Smooth muscle cell of the brain vasculature (primary cell): ENCODE measurements at regions not wholly inside any gene's neighbourhood (a gene's known extent, or its start where the extent isn't known, plus 50 kb on each side); places are given as distances from the start of the nearest gene placed in this dataset.

Source experiments
- DNase-seq: peaks from one replicate; pipeline ENCODE4 v3.0.0-alpha.2; 2012; ENCODE audit warnings: low read depth, low spot score

DNA sequence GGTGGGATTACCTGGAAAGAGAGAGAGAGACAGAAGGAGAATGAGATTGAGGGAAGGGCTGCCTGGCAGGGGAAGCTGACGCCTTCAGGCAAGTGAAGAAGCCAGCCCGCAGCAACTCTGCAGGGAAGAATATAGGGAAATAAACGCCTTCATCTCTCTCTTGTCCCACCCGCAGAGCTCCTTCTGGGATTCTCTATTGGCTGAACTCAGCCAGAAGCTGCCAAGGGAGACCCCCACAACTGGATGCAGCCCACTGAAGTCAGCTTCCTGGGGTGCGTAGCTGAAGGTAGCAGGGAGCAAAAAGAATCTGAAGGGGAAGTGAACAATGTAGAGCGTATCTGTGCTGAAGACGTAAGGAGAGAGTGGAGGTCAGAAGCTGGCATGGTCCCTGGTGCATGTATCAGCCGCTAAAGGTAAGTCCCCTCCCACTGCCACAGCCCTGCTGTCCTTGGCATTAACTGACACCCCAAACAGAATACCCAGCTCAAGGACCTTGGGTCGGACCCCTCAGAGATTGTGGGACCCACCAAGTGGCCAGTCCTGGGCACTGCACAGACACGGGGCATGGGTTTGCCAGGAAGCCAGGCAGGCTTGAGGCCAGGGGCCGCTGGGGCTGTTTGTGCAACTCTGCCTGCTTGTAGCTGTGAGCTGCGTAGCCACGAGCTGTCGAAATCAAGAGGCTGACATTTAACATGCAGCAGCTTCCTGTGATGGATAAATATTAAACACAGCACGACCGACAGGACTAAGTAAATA is 469.9 kb downstream of the MN1 start:
- peak; percentile 26 for DNase-seq

DNA sequence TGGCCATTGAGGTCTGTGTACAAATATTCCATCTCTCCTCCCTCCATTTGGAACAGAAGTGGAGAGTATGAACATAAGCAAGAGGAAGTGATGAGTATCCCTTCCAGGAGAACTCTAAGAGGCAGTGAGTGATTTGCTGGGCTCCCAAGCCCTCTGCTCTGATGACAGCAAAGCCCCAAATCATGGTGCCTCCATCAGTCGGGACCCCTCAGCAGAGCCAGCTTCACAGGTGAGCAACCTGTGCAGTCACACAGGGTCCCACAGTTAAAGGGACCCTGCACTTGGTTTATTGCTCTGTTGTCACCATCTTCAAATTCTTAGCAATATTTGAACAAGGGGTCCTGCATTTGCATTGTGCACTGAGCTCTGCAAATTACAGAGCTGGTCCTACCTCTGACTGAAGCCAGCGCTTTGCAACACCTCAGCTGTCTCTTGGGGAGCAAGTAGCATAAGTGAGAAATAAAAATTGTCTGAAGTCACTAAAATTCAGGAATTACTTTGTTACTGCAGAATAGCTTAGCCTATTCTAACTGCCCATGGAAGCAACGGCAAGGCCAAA is 466.4 kb downstream of the MN1 start:
- no peak for DNase-seq

DNA sequence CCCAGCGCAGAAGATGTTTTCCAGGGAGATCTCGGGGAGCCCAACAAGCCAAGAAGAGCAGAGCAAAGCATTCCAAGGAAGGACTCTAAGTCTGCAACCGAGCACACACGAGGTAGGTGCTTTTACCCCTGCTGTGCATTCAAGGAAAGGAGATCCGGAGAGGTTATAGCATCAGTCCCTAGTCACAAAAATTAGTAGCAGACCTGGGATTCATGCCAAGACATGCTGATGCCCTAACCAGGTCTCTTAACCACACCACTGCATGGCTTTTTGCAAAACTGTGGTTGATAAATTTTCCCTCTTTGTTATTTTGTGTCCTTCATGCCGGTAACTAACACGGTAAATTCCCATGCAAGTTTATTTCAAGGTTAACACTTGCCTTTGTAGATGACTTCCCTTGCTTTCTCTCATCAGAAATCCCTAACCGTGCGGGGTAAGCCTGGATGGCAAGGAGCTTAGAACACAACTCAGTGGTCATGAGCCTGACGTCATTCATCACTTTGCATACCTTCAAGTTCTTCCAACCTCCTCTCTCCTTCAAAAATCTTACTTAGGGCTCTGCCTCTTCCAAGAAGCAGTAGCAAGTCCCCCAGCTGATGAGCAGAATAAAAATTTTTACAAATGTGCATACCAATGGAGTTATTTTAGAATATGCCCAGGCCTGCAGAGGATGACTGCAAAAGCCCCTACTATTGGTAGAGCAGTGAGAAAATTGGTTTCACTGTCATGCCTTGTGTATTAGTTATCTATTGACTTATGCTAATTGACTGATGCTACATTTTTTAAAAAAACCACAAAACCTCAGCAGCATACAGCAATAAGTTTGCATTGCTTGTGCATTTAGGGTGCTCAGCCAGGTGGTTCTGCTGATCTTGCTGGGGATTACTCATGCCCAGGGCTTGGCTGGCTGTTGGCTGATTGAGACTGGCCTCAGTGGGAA is 465.1 kb downstream of the MN1 start:
- no peak for DNase-seq

DNA sequence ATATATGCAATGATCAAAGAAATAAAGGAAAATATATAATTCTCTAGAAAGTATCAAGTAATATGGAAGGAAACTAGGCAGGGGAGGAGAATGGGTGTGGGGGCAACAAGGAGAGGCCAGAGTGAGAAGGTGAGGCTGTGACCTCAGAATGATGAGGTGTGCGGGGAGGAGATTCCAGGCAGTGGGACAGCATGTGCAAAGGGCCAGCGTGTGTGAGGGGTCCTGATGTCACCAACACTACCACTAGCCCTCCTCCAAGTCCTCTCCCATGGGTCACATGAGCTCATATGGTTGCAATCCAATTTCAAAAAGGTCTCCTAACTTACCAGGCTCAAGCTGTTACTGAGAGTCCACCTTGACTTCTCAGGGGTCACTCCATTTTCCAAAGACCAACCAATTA is 463.9 kb downstream of the MN1 start:
- DNase-seq = no peak

DNA sequence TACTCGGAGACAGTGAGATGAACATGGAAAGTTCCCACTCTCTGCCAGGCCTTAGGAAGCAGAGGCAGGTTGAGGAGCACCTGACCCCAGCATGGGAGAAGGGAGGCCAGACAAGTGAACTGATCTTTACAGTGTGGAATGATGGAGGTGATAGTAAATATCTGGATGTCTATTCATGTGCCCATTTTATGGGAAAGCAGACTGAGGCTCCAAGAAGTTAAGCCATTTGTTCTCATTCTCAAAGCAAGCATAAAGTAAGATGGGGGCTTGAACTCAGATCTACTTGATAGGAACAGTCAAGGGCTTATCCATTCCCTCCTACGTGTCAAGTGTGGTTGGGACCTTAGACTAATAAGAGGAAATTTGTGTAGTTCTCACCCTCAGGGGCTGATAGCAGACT is 461.5 kb downstream of the MN1 start:
- DNase-seq = no peak

DNA sequence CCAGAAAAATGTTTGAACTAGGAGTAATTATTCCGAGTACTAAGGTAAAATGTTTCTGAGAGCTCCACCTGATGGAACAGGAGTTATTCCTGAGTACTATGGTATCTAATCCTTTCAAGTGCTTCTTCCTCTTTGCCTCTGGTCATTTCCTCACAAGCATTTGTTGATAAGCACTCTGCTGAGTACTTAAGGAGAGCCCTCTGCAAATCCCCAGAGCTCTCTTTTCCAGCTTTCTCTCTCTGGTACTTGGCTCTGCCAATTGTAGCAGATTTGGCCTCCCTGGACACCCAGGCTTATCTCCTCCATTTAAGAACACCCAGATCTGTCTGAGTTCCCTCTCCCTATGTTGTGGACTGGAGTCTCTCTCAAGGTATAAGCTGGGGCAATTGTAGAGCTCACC is 457.0 kb downstream of the MN1 start:
- DNase-seq = no peak

DNA sequence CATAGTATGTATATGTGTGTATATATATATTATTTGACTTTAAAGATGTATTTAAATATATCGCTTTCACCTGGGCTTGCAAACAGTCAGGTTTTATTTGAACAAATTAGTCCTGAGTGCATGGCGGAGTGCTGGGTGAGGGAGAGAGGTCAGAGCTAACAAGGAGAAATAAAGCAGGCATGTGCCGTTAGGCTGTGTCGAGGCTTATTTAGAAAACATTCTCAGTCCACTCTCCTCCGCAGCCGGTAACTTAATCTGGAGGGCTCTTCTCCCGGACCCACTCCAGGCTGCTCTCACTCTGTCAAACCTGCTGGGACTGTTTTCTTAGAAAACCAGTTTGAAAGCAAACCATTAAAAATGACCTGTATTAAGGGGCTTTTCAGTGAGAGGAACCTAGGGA is 455.9 kb downstream of the MN1 start:
- DNase-seq = no peak

DNA sequence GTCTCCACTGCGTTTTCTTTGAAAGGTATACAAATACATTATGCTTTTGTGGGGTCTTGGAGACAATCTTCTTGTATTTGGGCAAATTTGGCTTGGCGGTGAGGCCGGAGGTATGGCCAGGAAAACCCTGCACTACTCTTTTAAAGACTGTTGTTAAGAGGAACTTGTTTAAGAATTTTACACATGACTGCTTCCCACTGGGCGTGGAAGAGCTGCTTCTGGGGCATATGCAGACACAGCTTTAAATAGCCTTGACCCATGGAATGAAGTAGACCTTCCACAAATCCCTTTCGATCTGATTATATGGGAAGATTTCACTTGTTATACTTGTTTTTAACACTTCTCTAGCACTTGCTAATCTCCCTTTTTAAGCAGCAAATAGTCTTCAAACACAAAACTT is 453.6 kb downstream of the MN1 start:
- no peak for DNase-seq

DNA sequence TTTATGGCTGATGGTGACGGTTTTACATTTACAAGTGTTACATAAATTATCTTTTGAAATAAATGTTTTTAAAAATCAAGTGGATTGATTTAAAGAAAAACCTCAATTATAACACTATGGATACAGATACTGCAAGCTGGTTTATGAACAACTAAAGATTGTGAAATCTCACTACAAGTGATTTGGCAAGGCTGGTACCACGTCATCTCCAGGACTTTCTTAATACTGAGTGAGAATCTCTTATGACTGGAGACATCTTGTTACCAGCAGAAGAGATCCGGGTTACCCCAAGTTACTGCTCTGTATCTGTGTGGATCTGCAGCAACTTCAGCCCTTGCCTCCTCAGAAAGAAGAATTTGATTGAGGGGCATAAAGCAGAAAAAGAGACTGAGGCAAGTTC is 452.9 kb downstream of the MN1 start:
- DNase-seq = no peak

DNA sequence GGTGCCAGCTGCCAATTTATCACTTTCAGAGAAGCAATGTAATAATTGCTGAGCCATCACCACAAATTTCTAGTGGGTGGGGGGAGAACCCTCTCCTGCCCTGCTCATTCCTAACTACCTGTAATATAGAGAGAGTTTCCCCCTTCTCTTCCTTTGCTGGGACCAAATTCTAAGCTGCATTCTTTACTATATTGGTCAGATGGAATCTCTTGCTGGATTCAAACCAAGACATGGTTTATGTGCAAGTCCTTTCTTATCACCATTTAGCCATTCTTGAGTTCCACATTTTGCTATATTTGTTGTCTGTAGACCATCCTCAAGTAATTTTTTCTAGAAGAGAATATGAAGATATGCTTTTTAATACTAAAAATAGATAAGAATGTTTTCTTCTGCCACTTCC is 452.1 kb downstream of the MN1 start:
- DNase-seq = no peak

DNA sequence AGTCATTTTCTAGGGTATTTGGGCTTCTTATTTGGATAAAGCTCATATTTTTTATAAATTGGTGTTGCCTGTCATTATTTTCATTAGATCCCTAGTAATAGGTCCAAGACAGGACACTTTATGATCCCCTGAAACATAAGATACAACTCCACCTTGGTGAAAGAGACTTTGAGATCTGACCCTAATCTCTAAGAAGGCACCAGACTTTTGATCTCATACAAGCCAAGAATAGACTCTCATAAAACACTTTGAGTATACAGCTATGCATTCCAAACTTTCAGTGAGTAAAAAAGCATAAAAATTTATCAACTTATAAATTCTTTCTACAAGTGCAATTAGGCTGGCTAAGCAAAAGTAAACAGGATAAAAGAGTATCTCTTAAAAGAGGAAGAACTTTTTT is 451.2 kb downstream of the MN1 start:
- DNase-seq = no peak

DNA sequence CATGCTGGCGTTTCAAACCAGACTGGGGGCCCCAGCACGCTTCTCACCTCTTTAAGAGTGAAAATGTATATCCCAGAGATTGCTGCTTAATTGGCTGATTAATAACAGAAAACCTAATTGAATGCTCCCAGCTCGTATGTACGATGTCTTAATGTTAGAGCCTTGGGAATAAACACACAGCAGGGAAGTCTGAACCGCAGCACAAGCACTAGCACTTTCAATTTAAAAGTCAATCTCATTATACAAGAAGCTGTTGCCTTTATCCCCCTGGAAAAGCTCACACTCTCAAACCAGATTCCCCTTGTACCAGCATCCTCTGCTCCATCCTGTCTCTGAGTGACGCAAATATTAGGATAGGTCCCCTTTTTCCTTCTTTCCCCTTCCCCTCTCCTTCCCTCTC is 449.1 kb downstream of the MN1 start:
- DNase-seq = no peak

DNA sequence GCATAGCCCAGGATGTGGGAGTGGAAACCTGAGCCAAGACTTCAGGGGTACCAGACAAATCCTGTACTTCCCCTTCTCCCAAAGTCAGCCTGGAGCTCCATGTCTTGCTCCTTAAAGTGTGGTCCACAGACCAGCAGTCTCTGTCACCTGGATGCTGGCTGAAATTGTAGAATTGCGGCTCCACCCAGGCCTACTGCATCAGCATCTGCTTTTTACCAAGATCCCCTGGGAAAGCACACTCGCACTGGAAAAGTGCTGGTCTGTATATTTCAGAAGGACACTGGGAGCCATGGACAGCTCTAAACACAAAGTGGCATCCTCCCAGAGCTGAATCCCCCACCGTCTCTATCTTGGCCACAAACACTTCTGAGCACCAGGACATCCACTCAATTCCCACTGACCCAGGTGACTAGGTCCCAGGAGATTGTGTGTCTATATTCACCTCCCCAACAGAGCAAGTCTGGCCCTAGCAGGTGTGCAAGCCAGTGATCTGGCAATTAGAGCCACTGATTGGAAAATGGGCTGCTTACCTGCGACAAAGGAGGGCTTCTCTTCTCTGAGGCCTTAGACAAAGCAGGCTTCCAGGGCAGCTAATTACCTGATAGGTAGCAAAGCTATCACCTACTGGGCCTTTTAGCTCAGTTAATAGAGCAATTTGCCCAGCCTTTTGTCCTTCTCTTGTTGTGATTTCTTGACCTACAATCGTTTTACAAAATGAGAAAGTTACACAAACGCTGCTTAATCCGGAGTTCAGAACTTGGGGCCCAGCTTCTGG is 443.3 kb downstream of the MN1 start:
- DNase-seq = no peak

DNA sequence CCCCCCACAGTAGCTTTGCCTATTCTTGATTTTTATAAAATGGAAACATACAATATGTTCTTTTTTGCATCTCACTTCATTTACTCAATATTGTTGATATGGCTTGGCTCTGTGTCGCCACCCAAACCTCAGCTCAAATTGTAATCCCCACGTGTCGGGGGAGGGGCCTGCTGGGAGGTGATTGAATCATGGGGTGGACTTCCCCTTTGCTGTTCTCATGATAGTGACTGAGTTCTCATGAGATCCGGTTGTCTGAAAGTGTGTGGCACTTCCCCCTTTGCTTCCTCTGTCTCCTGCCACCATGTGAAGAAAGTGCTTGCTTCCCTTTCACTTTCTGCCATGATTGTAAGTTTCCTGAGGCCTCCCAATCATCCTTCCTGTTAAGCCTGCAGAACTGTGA is 431.3 kb downstream of the MN1 start:
- no peak for DNase-seq

DNA sequence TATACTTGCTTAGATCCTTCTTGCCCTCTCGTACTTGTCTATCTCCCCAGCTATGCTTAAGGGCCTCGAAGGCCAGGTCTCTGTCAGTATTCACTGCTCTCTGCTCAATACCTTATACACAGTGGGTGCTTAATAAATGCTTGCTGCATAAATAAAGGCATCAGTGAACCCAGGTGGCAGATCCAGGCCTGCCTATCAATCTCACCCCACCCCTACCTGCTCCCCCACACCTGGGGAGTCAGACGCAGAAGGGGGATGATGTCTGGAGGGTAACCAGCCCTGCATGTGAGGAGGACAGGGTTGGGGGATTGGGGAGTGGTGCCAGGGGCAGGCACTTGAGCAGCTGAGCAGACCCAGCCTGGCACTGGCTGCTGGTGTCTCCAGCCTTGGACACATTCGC is 430.6 kb downstream of the MN1 start:
- no peak for DNase-seq

DNA sequence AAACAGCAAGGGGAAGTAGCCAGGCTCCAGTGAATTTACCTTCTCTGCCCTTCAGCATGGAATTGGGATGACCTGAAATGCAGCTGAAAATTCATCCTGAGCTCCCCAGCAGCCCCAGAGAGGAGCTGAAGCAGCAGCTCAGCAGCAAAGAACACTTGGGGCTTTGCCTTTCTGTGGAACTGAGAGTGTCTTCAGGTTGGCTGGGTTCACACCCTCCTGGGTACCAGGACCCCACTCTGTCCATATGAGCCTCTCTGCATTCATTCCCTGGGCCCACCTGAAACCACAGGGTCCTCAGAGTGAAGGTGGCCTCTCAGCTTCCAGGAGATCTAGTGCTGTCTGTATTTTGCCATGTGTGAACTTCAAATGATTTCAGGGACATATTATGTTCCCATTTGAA is 429.2 kb downstream of the MN1 start:
- no peak for DNase-seq

DNA sequence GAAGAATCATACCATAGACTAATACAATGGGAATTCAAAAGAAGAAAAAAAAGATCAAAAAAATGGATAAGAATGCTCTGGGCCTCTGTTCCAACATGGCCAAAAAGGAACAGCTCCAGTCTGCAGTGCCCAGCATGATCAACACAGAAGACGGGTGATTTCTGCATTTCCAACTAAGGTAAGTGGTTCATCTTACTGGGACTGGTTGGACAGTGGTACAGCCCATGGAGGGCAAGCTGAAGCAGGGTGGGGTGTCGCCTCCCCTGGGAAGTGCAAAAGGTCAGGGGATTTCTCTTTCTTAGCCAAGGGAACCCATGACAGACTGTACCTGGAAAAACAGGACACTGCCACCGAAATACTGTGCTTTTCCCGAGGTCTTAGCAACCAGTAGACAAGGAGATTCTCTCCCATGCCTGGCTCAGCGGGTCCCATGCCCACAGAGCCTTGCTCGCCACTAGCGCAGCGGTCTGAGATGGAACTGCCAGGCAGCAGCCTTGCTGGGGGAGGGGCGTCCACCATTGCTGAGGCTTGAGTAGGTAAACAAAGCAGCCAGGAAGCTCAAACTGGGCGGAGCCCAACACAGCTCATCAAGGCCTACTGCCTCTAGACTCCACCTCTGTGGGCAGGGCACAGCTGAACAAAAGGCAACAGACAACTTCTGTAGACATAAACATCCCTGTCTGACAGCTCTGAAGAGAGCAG is 428.4 kb downstream of the MN1 start:
- DNase-seq = no peak

DNA sequence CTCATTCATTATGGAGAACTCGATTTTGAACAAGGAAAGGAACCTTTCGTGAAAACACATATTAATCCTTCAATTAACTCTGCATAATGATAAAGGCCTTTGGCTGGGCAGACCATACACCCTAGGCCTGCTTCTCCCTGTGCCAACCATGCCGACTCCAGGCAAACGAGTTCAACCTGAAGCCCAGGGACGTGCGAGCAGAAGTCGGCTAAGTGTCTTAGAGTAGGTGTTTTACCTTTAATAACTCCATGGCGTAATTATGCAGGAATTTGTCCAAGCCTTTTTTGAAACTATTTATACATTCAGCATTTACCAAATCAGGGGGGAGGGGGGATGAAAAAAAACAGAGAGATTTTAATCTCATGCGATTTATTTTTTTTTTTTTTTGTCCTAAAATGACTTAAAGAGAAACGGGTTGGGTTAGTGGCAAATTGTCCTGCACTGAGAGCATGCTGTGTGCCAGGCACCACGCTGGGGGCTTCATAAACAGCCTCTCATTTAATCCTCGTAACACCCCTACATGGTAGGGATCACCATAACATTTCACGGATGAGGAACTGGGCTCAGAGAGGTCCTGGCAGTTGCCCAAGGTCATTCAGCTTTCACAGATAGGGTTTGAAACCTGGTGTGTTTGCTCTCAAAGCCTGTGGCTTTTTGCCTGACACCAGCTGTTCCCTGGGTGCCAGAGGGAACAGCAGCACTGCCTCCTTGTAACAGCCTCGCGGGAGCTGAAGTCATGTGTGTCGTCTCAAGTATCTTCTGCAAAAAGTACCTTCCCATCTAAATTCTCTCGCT is 423.9 kb downstream of the MN1 start:
- DNase-seq = peak; percentile 24

DNA sequence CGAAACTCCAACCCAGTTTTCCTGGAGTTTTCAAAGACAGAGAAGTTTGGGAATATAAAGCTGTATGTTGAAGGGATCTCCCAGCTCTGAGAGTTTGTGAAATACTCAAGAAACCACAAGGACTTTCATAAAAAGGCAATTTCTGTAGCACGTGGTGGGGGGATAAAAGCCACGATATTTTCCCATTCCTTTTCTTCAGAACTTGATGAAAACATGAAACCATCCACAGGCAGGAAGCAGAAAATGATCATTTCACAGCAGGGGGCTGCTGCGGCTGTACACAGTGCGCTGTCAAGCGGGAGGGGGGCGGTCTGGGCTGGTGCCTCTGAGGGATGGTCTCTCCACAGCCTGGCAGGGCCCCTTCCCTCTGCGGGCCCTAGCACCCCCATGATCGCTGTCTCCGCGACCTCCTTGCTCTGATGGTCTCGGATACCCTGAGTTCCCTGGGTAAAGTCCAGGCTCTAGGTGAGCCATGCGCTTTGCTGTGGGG is 423.2 kb downstream of the MN1 start:
- DNase-seq = peak; percentile 41

DNA sequence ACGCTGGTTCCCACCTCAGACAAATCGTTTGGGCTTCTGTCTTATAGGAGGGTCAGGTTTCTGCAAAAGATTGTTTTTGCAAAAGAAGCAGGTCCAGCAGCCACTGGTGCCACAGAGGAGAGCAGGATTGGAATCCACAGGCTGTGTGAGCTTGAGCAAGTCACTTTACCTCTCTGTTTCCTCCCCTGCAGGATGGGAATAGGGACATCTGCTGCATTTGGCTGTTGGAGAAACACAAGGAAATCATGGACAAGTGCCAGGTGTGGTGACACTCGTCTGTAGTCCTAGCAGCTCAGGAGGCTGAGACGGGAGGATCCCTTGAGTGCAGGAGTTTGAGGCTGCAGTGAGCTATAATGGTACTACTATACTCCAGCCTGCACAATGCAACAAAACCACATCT is 422.6 kb downstream of the MN1 start:
- no peak for DNase-seq
